Smooth muscle cell (in vitro differentiated cells): ENCODE measurements at regions not wholly inside any gene's neighbourhood (a gene's known extent, or its start where the extent isn't known, plus 50 kb on each side); places are given as distances from the start of the nearest gene placed in this dataset.

ENCODE experiments used
- DNase-seq: peaks from one replicate; lab custom pipeline; 2025; ENCODE audit not compliant: unreplicated experiment; lab: John Stamatoyannopoulos, UW
- H2AFZ ChIP-seq: fragments of 200-600 bp; sonication (generic); 2 replicates; pipeline ENCODE4 v1.6.0; 2016; ENCODE audit warnings: antibody characterized with exemption, low read depth, mild to moderate bottlenecking
- H3F3A ChIP-seq: fragments of 200-600 bp; sonication (generic); 2 replicates; pipeline ENCODE4 v1.6.0; 2017; ENCODE audit warnings: antibody characterized with exemption, low read depth
- H3K27ac ChIP-seq: fragments of 200-600 bp; sonication (generic); 2 replicates; pipeline ENCODE4 v1.5.1; 2016; ENCODE audit warnings: low read depth, mild to moderate bottlenecking
- H3K27me3 ChIP-seq: fragments of 200-600 bp; sonication (generic); 2 replicates; pipeline ENCODE4 v1.6.1; 2016; ENCODE audit warnings: low read depth, mild to moderate bottlenecking
- H3K36me3 ChIP-seq: fragments of 200-600 bp; sonication (generic); 2 replicates; pipeline ENCODE4 v1.5.1; 2016; ENCODE audit warnings: low read depth
- H3K4me1 ChIP-seq: fragments of 200-600 bp; sonication (generic); 2 replicates; pipeline ENCODE4 v1.5.1; 2016; ENCODE audit warnings: low read depth
- H3K4me2 ChIP-seq: fragments of 200-600 bp; sonication (generic); 2 replicates; pipeline ENCODE4 v1.6.0; 2016; ENCODE audit warnings: mild to moderate bottlenecking
- H3K4me3 ChIP-seq: fragments of 200-600 bp; sonication (generic); 2 replicates; pipeline ENCODE4 v1.5.1; 2016; ENCODE audit warnings: mild to moderate bottlenecking
- H3K79me2 ChIP-seq: fragments of 200-600 bp; sonication (generic); 2 replicates; pipeline ENCODE4 v1.6.0; 2016; ENCODE audit warnings: low read depth, mild to moderate bottlenecking
- H3K9ac ChIP-seq: fragments of 200-600 bp; sonication (generic); 2 replicates; pipeline ENCODE4 v1.6.0; 2016; ENCODE audit warnings: low read depth
- H3K9me3 ChIP-seq: fragments of 200-600 bp; sonication (generic); replicated peaks from 2 replicates; pipeline ENCODE4 v1.5.1; 2016; ENCODE audit warnings: low read depth
- H4K20me1 ChIP-seq: fragments of 200-600 bp; sonication (generic); 2 replicates; pipeline ENCODE4 v1.6.0; 2016; ENCODE audit warnings: low read depth
- CTCF ChIP-seq: fragments of 200-600 bp; sonication (generic); IDR thresholded peaks from 2 replicates; pipeline ENCODE4 v1.5.1; 2017; ENCODE audit warnings: borderline replicate concordance, mild to moderate bottlenecking, antibody characterized with exemption; ENCODE audit not compliant: insufficient read depth, poor library complexity, severe bottlenecking
- WGBS: methylation state at CpG from one replicate; pipeline ENCODE4 v1.1.7; 2016; ENCODE audit warnings: low lambda C conversion rate; 5-methylcytosine and 5-hydroxymethylcytosine counted together

DNA sequence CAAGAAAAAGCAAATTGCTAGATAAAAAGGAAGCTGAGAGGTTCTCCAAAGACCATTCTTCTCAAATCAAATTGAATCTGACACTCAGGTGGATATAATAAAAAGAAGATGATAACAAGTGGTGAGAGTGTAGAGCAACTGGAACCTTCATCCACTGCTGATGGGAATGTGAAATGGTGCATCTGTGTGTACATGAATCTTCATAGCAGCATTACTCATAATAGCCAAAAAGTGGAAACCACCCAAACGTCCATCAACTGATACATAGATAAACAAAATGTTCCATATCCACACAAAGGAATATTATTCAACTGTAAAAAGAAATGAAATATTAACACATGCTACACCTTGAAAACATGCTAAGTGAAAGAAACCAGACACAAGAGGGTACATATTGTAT is 357.2 kb upstream of the EPHA4 start:
- WGBS, result 79% methylated on average over 1 of the region's 1 CpG
- no peak for DNase-seq
- Histone ChIP-seq H3K27ac (no peak overlapping the region), H3K36me3 (no peaks in the 10 kb centered on the region), H2AFZ (no peak overlapping the region), H3K27me3 (no peaks in the 10 kb centered on the region), H4K20me1 (no peaks in the 10 kb centered on the region), H3K9me3 (no peaks in the 10 kb centered on the region), H3K4me1 (peaks cover 3% of the 10 kb centered on the region), H3F3A (no peaks in the 10 kb centered on the region), H3K4me3 (no peak overlapping the region), H3K4me2 (no peak overlapping the region), H3K79me2 (no peaks in the 10 kb centered on the region), H3K9ac (no peak overlapping the region)
- TF ChIP-seq CTCF, result no peak

GRCh38 chr2:221926327-221926726 is 354.2 kb upstream of the EPHA4 start:
- Histone ChIP-seq H4K20me1 (no peaks in the 10 kb centered on the region), H3K4me1 (no peaks in the 10 kb centered on the region), H3K9me3 (no peaks in the 10 kb centered on the region), H3K36me3 (no peaks in the 10 kb centered on the region), H3K27ac (no peak overlapping the region), H3K27me3 (no peaks in the 10 kb centered on the region), H3F3A (no peaks in the 10 kb centered on the region), H3K79me2 (no peaks in the 10 kb centered on the region), H3K4me2 (no peak overlapping the region), H2AFZ (no peak overlapping the region), H3K9ac (no peak overlapping the region), H3K4me3 (no peak overlapping the region)
- DNase-seq, result no peak
- TF ChIP-seq CTCF, result no peak
- 96% methylated on average over 2 of the region's 2 CpGs for WGBS

- no peaks in the 10 kb centered on the region for H3F3A ChIP-seq
- no peak overlapping the region for H2AFZ ChIP-seq
- H3K36me3 ChIP-seq, result no peaks in the 10 kb centered on the region
- DNase-seq, result no peak
- no peaks in the 10 kb centered on the region for H3K9me3 ChIP-seq
- H3K27me3 ChIP-seq, result no peaks in the 10 kb centered on the region
- no peaks in the 10 kb centered on the region for H3K79me2 ChIP-seq
- TF ChIP-seq CTCF, result no peak
- no peak overlapping the region for H3K27ac ChIP-seq
- no peak overlapping the region for H3K9ac ChIP-seq
- H3K4me1 ChIP-seq, result peaks cover 3% of the 10 kb centered on the region
- no peaks in the 10 kb centered on the region for H4K20me1 ChIP-seq
- no peak overlapping the region for H3K4me3 ChIP-seq
- no peak overlapping the region for H3K4me2 ChIP-seq
Measured at GRCh38 chr2:221924576-221924975, 352.5 kb upstream of the EPHA4 start.

DNA sequence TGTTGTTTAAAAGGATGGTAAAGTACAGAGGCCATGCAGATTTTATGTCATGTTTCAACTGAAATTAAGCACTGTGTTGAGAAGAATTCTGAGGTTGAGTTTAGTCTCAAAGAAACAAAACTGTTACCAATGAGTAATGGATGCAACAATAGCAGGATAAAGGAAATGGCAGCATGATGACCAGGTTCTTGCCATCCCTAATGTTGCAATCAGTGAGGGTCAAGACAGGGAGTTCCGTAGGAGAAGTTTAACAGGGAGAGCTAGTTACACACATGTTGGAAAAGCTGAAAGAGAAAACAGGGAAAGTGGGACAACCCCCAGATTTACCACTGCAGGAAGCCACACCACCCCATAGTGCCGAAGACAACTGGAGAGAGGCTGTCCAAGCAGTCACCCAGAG is 343.8 kb upstream of the EPHA4 start:
- Histone ChIP-seq H3K79me2 (no peaks in the 10 kb centered on the region), H3K36me3 (no peaks in the 10 kb centered on the region), H3K9me3 (no peaks in the 10 kb centered on the region), H3K27ac (no peak overlapping the region), H3K27me3 (no peaks in the 10 kb centered on the region), H3K4me2 (no peak overlapping the region), H3K4me3 (no peak overlapping the region), H4K20me1 (no peaks in the 10 kb centered on the region), H3K9ac (no peak overlapping the region), H2AFZ (peak overlapping the region; percentile 28), H3K4me1 (peaks cover 52% of the 10 kb centered on the region), H3F3A (no peaks in the 10 kb centered on the region)
- 34% methylated on average over 2 of the region's 2 CpGs for WGBS
- TF ChIP-seq CTCF, result no peak
- DNase-seq, result no peak
